AG08395 (cell line): ENCODE measurements at regions not wholly inside any gene's neighbourhood (a gene's known extent, or its start where the extent isn't known, plus 50 kb on each side); places are given as distances from the start of the nearest gene placed in this dataset.

ENCODE experiments used
- DNase-seq: peaks from one replicate; pipeline ENCODE4 v3.0.0; 2012; ENCODE audit warnings: mixed read lengths, low spot score

DNA sequence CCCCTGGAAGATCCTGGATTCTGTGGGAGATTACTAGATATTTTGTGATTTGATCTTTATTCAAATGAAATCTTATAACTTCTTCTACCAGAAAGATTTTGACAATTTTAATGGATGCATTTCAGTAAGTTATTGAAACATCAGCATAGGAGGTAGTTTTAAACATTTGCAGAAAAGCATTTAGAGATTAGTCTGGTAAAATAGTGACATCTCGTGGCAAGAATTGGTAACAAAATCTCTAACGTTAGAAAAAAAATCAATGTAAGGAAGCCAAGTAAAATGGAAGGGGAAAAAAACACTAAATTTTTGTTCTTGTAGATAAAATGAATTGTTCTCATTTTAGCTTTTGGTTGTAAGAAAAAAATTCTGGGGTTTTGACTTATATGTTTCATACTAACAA lies 73.3 kb downstream of the TASL start:
- DNase-seq = peak; percentile 35

DNA sequence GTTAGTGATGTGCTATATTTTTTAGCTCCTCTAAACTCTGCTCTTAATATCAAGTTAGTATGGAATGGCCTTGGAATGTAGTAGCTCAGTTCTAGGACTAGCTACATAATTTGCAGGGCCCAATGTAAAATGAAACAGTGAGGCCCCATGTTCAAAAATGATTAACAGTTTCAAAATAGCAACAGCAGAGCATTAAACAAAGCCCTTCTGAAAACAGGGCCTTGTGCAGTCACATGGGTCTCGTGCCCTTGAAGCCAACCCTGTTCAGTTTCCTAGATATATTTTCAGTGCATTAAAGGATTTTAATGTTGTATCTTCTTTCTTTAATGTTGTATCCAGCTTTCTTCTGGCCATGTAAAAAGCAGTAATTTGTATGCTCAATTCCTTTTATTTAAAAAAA lies 82.1 kb downstream of the TASL start:
- no peak for DNase-seq

DNA sequence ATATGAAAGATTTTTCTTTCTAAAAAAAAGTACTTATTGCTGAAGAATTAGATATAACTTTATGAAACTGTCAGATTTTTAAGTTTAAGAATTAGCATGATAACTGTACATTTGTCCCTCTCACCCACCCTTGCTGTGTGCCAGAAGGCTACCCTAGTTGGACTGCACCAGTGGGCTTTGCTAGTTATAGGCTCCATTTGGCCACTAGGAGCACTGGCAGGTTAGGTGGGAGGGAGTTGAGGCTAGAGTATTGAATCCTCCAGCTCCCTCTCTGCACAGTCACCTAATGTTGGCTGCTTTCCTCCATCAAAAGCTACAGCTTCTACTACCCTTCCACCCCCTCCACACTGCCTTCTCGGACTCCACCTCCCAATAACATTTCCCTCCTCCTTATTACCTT lies 84.2 kb downstream of the TASL start:
- no peak for DNase-seq

DNA sequence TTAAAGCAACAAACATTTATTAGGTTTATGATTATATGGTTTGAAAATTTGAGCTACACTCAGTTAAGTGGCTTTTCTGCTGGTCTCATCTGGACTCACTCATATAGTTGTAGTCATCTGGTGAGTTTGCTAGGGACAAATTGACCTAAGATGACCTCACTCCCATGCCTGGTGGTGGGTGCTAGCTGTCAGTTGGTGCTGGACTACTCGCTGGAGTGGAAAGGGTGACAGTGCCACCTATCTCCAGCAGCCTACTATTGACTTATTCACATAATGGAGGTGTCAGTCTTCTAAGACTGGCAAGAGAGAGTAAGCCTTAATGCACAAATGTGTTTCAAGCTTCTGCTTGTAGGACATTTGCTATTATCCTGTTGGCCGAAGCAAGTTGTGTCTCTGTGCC lies 88.2 kb downstream of the TASL start:
- no peak for DNase-seq

DNA sequence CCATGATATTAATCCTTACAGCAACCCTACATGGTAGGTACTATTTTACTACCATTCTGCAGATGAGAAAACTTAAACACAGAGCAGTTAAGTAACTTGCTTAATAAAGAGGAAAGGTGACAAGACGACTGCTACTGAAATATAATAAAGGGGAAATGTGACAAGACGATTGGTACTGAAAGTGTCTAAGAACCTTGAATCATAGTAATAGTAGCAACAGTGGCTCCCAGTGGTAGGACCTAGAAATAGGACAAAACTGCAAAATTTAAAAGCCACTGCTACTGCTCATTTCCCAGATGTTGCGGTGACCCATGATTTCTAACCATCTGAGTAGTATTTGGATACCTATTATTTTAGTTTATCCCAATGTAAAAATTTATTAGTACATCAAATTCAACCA lies 89.5 kb downstream of the TASL start:
- DNase-seq = peak; percentile 29

DNA sequence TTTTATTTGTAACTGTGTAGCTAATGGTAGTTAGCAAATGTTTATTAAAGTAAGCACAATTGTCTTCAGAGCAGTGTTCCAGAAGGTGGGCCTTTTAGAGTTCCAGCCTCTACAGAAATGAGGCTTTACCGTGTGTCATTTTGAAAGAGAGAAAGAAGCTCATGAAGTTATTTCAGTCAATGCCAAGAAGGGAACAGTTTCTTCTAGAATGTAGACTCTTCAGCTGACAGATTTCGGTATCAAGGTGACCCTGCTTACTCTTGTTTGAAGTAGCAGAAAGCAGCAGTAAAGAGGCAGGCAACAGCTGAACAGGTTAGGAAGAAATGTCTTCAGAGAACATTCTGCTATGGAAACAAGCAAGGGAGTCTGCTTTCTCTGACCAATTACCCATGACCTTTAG lies 93.6 kb downstream of the TASL start:
- no peak for DNase-seq

DNA sequence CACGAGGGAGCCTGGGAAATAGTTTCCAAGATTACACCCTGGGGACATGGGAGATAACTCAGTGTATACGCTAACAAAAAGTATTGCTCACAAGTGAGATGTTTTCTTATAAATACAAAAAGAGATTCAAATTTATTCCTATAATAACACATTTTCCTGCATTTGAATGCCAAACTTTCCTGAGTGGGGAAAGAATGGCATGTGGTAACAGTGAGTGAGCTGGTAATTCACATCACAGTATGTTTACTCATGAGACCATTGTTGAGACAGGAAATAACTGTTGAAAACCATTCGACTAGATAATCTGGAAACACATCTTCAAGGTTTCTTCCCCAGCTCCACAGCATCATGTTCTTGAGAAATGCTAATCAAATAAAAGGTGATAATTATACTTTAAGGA lies 109.1 kb downstream of the TASL start:
- DNase-seq = peak; percentile 3
